MM.1S (cell line): ENCODE measurements at regions not wholly inside any gene's neighbourhood (a gene's known extent, or its start where the extent isn't known, plus 50 kb on each side); places are given as distances from the start of the nearest gene placed in this dataset.

Experiments
- DNase-seq: peaks from one replicate; pipeline ENCODE4 v3.0.0-alpha.2; 2015
- H2AFZ ChIP-seq: fragments of 300-600 bp; sonication (generic); 2 replicates; pipeline ENCODE4 v1.6.0; 2016; ENCODE audit warnings: antibody characterized with exemption, low read length
- H3F3A ChIP-seq: fragments of 300-600 bp; sonication (generic); 2 replicates; pipeline ENCODE4 v1.6.1; 2016; ENCODE audit warnings: mild to moderate bottlenecking, antibody characterized with exemption, low read length, moderate library complexity, mixed read lengths; ENCODE audit not compliant: insufficient read depth
- H3K27ac ChIP-seq: fragments of 300-600 bp; sonication (generic); 2 replicates; pipeline ENCODE4 v1.5.1; 2016; ENCODE audit warnings: mild to moderate bottlenecking, low read length
- H3K27me3 ChIP-seq: fragments of 300-600 bp; sonication (generic); replicated peaks from 2 replicates; pipeline ENCODE4 v1.6.0; 2016; ENCODE audit warnings: low read length; ENCODE audit not compliant: insufficient read depth
- H3K36me3 ChIP-seq: fragments of 300-600 bp; sonication (generic); replicated peaks from 2 replicates; pipeline ENCODE4 v1.6.1; 2016; ENCODE audit warnings: mild to moderate bottlenecking, low read length, mixed read lengths; ENCODE audit not compliant: insufficient read depth
- H3K4me1 ChIP-seq: fragments of 300-600 bp; sonication (generic); 2 replicates; pipeline ENCODE4 v1.6.1; 2016; ENCODE audit warnings: low read length, mixed read lengths
- H3K4me2 ChIP-seq: fragments of 300-600 bp; sonication (generic); 2 replicates; pipeline ENCODE4 v1.6.0; 2016; ENCODE audit warnings: low read depth, low read length
- H3K4me3 ChIP-seq: fragments of 300-600 bp; sonication (generic); 2 replicates; pipeline ENCODE4 v1.5.1; 2016; ENCODE audit warnings: low read length, mixed read lengths
- H3K79me2 ChIP-seq: fragments of 300-600 bp; sonication (generic); 2 replicates; pipeline ENCODE4 v1.6.1; 2016; ENCODE audit warnings: mixed run types, low read length, mixed read lengths
- H3K9ac ChIP-seq: fragments of 300-600 bp; sonication (generic); 2 replicates; pipeline ENCODE4 v1.6.1; 2016; ENCODE audit warnings: low read length, mixed read lengths
- H3K9me2 ChIP-seq: fragments of 300-600 bp; sonication (generic); replicated peaks from 2 replicates; pipeline ENCODE4 v1.6.1; 2016; ENCODE audit warnings: mild to moderate bottlenecking, low read length, mixed read lengths; ENCODE audit not compliant: insufficient read depth
- H3K9me3 ChIP-seq: fragments of 300-600 bp; sonication (generic); replicated peaks from 2 replicates; pipeline ENCODE4 v1.6.1; 2016; ENCODE audit warnings: mild to moderate bottlenecking, low read length, mixed read lengths; ENCODE audit not compliant: insufficient read depth
- H4K20me1 ChIP-seq: fragments of 300-600 bp; sonication (generic); 2 replicates; pipeline ENCODE4 v1.6.1; 2016; ENCODE audit warnings: mild to moderate bottlenecking, low read length, moderate library complexity, mixed read lengths; ENCODE audit not compliant: insufficient read depth
- CTCF ChIP-seq: fragments of 300-600 bp; sonication (generic); IDR thresholded peaks from 2 replicates; pipeline ENCODE4 v1.5.1; 2016; ENCODE audit warnings: antibody characterized with exemption, low read length, mixed read lengths
- EZH2 ChIP-seq: fragments of 300-600 bp; sonication (generic); optimal IDR thresholded peaks from 2 replicates; pipeline ENCODE3; 2017; ENCODE audit warnings: low read depth, mild to moderate bottlenecking, antibody characterized with exemption, low read length, mixed read lengths
- EZH2phosphoT487 ChIP-seq: fragments of 300-600 bp; sonication (generic); IDR thresholded peaks from 2 replicates; pipeline ENCODE4 v1.6.1; 2018; ENCODE audit warnings: antibody characterized with exemption, low read length

GRCh38 chr9:134215699-134216448 is 51.5 kb upstream of the RNU6ATAC start:
- H3F3A ChIP-seq = no peaks in the 10 kb centered on the region
- H3K9me3 ChIP-seq = no peaks in the 10 kb centered on the region
- no peak overlapping the region for H3K4me3 ChIP-seq
- H3K9ac ChIP-seq = no peak overlapping the region
- no peaks in the 10 kb centered on the region for H3K79me2 ChIP-seq
- H3K27ac ChIP-seq = no peak overlapping the region
- TF ChIP-seq EZH2phosphoT487 (no peak), CTCF (no peak), EZH2 (no peak)
- H3K4me1 ChIP-seq = no peaks in the 10 kb centered on the region
- DNase-seq = no peak
- H3K9me2 ChIP-seq = no peaks in the 10 kb centered on the region
- no peak overlapping the region for H3K4me2 ChIP-seq
- H3K27me3 ChIP-seq = peaks cover 86% of the 10 kb centered on the region
- no peaks in the 10 kb centered on the region for H3K36me3 ChIP-seq
- H4K20me1 ChIP-seq = no peaks in the 10 kb centered on the region
- H2AFZ ChIP-seq = no peak overlapping the region

GRCh38 chr9:134216449-134216951 is 52.1 kb upstream of the RNU6ATAC start:
- DNase-seq = no peak
- Histone ChIP-seq H3K9ac (no peak overlapping the region), H3K9me2 (no peaks in the 10 kb centered on the region), H3K79me2 (no peaks in the 10 kb centered on the region), H3K4me2 (no peak overlapping the region), H4K20me1 (no peaks in the 10 kb centered on the region), H3K36me3 (no peaks in the 10 kb centered on the region), H3K9me3 (no peaks in the 10 kb centered on the region), H3K27me3 (peaks cover 86% of the 10 kb centered on the region), H3K4me1 (no peaks in the 10 kb centered on the region), H3F3A (no peaks in the 10 kb centered on the region), H3K27ac (no peak overlapping the region), H2AFZ (no peak overlapping the region), H3K4me3 (no peak overlapping the region)
- TF ChIP-seq EZH2phosphoT487 (no peak), CTCF (no peak), EZH2 (no peak)

GRCh38 chr9:134216961-134217360 is 52.6 kb upstream of the RNU6ATAC start:
- H3K36me3 ChIP-seq = no peaks in the 10 kb centered on the region
- H3K27ac ChIP-seq = no peak overlapping the region
- no peak overlapping the region for H2AFZ ChIP-seq
- no peak overlapping the region for H3K9ac ChIP-seq
- H3K9me3 ChIP-seq = no peaks in the 10 kb centered on the region
- H3K79me2 ChIP-seq = no peaks in the 10 kb centered on the region
- H3K27me3 ChIP-seq = peaks cover 89% of the 10 kb centered on the region
- no peaks in the 10 kb centered on the region for H3F3A ChIP-seq
- no peaks in the 10 kb centered on the region for H3K9me2 ChIP-seq
- TF ChIP-seq CTCF (no peak), EZH2 (no peak), EZH2phosphoT487 (no peak)
- H4K20me1 ChIP-seq = no peaks in the 10 kb centered on the region
- no peak overlapping the region for H3K4me2 ChIP-seq
- no peak for DNase-seq
- H3K4me1 ChIP-seq = no peaks in the 10 kb centered on the region
- no peak overlapping the region for H3K4me3 ChIP-seq
